DOHH2 (cell line): ENCODE measurements at regions not wholly inside any gene's neighbourhood (a gene's known extent, or its start where the extent isn't known, plus 50 kb on each side); places are given as distances from the start of the nearest gene placed in this dataset.

Experiments
- CTCF ChIP-seq: fragments of 200-600 bp; sonication (generic); IDR thresholded peaks from one replicate; pipeline ENCODE4 v1.5.1; 2014; ENCODE audit warnings: antibody characterized with exemption, mild to moderate bottlenecking, low read depth, low read length; ENCODE audit not compliant: poor library complexity, severe bottlenecking
- EZH2phosphoT487 ChIP-seq: fragments of 200-600 bp; sonication (generic); IDR thresholded peaks from 2 replicates; pipeline ENCODE4 v1.6.1; 2017; ENCODE audit warnings: borderline replicate concordance, mild to moderate bottlenecking, antibody characterized with exemption, low read length, moderate library complexity, mixed read lengths

- TF ChIP-seq CTCF (no peak), EZH2phosphoT487 (no peak)
Measured at GRCh38 chr1:95503278-95504030, 269.4 kb downstream of the RWDD3 start.
